DMS 273 (cell line): ENCODE measurements at regions not wholly inside any gene's neighbourhood (a gene's known extent, or its start where the extent isn't known, plus 50 kb on each side); places are given as distances from the start of the nearest gene placed in this dataset.
"Not testable (repeated sequence)": the region's sequence is repeated elsewhere in the genome, so short reads cannot be mapped to it uniquely, and the experiment has no call there.

Source experiments
- DNase-seq: peaks from one replicate; lab custom pipeline; 2025; ENCODE audit not compliant: unreplicated experiment; lab: John Stamatoyannopoulos, UW

DNA sequence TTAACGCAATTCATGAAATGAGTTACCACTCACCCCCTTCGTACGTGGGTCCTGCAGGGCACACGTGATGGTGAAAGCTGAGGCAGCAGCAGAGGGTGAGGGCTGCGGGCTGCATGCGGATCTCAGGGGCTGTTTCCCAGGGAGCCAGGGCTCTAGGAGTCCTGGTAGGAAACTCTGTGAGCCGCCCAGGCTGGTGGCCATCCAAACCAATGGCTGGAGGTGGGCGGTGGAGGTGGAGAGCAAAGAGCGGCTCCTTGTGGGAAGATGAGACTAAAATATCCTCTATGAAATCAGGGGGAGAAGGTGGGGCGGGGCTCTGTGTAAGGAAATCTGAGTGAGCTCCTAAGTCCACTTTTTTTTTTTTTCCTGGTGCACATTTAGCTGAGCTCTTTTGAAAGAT lies 120.1 kb upstream of the SLC1A4 start:
- DNase-seq, result no peak

DNA sequence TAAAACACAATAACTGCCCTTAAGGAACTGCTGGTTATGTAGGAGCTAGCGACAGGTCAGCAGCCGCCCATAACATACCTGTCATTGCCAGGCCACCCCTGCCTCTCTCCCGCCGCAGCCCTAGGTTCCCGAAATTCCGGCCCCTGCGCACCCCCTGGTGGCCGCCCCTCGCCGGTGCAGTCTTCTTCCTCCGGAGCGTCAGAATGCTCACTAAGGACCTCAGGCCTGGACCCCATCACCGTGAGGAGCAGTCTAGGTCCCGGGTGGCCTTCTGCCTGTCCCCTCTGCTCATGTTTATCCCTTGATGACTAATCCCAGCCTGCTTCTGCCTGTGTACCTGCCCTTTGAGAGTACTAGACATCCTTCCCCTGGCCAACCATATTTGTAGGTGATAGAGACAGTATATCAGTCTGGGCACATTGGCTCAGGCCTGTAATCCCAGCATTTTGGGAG lies 115.7 kb upstream of the SLC1A4 start:
- DNase-seq, result peak; percentile 81

DNA sequence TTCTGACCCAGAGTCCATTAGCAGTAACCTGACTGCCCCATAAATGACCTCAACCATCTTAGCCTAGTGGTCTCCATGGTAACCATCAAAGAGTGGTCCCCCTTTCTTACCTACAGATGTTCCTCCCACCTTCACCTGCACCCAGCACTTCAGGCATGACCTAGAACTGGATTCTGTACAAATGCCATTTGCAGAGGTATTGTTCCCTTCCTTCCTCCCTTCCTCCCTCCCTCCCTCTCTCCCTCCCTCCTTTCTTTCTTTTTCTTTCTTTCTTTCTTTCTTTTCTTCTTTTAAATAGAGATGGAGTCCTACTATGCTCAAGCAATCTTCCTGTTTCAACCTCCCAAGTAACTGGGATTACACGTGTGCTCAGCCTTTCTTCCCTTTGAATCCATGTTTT lies 114.6 kb upstream of the SLC1A4 start:
- DNase-seq, result no peak

- no peak for DNase-seq
Observed at GRCh38 chr2:64875368-64875767, 113.8 kb upstream of the SLC1A4 start.

DNA sequence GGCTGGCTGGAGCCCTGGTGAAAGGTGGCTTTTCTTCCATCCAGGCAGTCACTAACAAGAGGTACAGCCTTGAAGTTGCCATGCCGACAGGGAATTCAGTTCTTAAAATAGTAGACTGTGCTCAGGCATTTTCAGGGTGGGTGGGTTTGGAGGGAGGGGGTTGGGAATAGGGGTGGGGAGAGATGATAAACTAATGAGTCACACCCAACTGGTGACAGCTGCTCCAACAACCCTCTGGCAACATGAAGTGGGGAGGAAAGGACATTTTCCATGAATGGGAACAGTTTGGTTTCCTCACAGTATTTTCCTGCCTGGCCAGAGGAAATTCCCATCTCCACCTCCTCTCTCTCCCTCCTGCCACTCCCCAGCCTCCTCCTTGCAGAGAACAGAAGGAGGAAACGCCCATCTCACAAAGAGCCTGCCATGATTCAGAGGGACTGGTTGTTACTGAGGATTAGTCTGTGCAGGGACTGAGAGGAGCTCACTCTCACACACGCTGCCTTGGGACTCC lies 113.0 kb upstream of the SLC1A4 start:
- DNase-seq, result peak; percentile 68

DNA sequence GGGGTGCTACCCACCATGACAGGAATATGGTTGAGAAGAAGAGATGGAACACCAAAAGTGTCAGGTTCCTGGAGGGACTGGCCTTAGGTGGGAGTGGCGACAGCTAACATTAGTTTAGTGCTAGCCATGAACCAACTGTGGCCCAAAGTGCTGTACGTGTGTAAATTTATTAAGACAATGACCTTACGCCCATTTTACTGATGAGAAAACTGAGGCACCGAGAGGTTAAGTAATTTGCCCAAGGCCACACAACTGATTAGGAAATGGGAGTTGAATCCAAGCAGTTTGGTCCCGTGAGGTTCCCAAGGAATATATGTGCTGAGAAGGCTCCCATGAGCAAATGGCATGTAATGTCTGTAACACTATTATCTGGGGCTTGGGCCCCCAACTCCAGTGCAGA lies 109.5 kb upstream of the SLC1A4 start:
- DNase-seq, result no peak

DNA sequence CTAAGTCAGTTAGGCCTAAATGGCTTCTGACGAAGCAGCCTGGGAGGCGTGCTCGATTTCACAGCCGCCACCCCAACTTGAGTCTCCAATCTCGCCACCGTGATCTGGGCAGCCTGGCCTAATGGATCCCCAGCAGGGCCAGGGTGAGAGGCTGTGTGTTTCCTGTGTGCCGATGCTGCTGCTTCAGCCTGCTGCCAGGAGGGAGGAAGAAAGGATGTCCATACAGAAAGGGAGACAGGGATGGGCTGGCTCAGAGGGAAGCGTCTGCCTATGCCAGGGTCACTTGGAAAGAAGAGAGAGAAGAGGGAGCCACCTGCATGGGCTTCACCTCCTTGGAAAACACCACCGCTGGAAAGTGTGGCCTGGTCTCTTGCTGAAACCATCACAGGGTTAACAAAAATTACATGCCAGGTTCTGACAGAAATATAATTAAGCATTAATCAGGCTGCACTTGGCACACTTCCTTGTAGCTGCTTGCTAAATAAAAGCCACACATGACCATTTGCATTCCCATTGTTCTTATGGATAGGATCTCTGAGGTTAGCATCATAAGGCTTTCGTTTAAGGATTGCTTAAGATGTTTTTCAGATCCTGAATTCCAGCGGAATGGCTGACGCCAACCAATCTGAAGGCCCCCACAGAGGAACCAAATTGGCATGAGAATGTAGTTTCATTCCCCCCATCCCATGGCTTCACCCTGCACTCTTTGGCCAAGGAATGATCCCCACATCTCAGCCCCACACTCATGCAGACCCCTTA lies 108.8 kb upstream of the SLC1A4 start:
- no peak for DNase-seq

DNA sequence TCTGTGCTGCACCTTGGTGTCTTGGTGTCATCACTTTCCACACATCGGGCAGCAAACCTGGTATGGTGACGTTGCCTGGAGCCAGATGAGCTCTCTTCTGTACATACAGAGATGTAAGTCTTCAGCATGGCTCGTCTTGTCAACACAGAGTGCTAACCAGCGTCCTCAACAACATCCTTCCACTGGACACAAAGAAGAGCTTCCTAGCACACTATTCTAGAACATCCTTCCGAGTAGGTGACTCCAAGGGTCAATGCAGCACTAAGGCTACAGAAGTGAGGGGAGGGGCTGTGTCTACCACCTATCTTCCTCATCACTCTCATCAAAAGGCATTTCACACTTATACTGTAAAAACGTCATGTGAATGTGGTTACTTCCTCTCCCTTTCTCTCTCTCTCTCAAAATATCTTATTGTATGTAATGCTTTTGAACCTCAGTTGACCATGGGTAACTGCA lies 108.1 kb upstream of the SLC1A4 start:
- DNase-seq, result no peak

DNA sequence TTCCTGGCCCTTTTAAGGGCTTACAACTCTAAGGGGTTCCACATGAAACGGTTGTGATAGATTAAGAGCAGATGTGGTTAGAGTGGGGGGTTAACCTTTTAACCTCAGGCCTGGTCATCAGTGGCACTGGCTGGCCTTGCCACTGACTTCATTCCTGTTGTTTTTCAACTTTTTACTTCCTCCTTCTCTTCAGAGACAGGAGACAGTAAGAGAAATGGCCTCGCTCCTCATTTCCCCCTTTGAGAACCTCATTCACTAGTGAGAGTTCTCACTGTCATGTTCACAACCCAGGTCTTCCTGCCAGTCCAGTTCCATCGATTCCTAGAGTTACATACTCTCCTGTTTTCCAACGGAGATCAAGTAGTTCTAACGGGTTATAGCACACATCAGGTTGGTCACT lies 101.6 kb upstream of the SLC1A4 start:
- no peak for DNase-seq

DNA sequence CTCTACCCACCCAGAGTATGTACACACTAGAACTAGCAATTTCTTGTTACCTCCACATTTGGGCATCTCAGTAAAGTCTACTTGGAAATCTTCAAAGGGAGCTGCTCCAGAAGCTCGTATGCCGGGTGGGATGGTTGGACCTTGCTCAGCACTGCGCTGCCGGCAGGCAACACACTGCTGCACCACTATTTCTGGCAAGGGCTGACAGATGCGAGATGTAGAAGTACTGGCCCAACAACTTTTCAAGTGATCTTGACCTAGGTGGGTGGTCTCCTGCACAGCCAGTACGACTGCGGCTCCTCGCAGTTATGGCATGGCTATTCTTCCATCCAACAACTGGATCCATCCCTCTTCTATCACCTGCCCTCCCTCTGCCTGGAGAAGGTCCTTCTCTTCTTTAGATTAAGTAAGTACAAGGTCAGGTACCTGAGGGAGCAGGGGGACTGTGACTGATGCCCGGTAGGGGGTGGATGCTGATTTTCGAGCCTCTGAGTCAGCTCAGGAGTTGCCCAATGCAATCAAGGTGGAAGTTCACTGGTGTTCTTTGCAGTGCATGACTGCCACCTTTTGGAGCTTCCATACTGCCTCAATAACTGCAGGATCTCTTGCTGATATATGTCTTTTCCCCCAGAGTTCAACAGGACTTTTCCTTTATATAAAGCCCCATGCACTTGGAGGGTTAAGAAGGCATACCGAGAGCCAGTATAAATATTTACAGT lies 100.4 kb upstream of the SLC1A4 start:
- DNase-seq, result peak; percentile 28

- no peak for DNase-seq
Observed at GRCh38 chr2:64889803-64890202, 99.4 kb upstream of the SLC1A4 start.

- DNase-seq, result not testable (repeated sequence)
Observed at GRCh38 chr2:64896572-64896971, 92.6 kb upstream of the SLC1A4 start.

- DNase-seq, result no peak
Observed at GRCh38 chr2:64899081-64899865, 89.9 kb upstream of the SLC1A4 start.

GRCh38 chr2:64899876-64900275 lies 89.3 kb upstream of the SLC1A4 start:
- not testable (repeated sequence) for DNase-seq

DNA sequence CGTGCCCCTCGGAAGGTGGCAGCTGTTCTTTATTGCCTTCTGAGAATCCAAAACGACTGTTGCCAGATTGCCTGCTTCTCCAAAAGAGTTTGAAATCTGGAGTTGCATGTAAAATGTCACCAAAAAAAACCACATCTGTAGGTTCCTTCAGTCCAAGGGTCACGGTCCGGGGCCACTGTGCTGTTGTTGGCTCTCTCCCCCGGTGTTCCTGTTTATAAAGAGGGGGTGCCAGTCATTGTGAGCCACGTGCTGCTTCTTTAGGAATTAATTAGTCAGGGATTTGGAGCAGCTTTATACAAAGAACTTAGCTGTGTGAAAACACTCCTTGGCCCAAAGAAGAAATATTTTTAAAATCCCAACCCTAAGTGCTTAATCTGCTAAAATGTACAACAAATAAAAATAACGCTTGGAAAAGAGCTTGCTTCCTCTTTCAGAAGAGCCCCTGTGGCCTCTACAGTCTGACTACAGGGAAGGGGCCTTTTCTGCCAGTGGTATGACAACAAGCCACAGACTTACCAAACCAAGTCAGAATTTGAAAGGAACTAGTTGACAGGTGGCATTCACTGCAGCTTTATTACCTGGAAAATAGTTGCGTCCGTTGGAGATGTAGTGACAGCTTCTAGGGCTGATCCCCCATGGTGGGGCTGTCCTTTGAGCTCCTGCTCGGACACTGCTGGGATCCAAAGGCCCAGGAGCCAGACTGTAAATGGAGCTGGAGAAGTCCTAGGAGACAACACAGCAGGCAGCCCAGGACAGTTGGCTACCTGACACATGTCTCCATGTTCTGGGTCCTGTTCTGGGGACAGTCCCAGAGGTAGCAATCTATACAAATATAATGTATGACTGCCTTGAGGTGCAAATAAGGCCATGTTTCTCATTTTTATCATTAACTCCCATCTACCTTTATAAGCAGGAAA lies 84.5 kb upstream of the SLC1A4 start:
- DNase-seq, result peak; percentile 37

DNA sequence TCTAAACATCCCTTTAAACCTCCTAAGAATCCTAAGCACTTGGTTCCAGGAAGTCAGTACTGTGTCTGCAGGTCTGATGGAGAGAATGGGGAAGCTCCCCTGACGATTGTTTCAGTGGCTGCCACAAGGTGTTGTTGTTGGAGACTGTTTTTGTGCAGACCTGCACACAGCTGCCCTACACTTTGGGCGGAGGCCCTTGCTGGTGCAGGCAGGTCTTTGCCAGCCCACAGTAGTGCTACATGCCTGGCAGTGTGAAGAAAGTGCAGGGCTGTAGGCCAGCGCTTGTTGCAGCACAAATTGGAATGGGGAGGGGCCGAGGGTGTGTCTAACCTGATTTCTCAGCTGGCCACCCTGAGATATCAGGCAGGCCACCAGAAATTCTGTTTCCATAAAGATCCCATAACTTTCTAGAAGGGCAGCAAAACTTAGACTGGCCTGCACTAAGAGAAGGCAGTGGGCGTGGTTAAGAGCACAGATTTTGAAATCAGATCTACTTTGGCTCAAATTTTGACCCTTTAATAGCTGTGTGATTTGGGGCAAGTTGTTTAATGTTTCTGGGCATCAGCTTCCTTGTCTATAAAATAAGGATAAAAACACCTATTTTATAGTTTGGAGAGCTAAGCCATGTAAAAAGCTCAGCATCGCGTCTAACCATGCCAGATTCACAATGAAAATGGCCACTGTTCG lies 83.7 kb upstream of the SLC1A4 start:
- DNase-seq, result no peak

- DNase-seq, result no peak
Observed at GRCh38 chr2:64906853-64907536, 82.2 kb upstream of the SLC1A4 start.

- DNase-seq, result no peak
Observed at GRCh38 chr2:64908406-64908805, 80.8 kb upstream of the SLC1A4 start.

- no peak for DNase-seq
Observed at GRCh38 chr2:64910523-64910922, 78.7 kb upstream of the SLC1A4 start.
